MCF 10A (cell line): ENCODE measurements at regions not wholly inside any gene's neighbourhood (a gene's known extent, or its start where the extent isn't known, plus 50 kb on each side); places are given as distances from the start of the nearest gene placed in this dataset.

Source experiments
- BruUV-seq: library from RNA; stranded (reverse); fragments of 400-500 nt; replicated peaks from 2 replicates; lab custom pipeline; 2021; lab: Mats Ljungman, UMichigan
- CTCF ChIA-PET: fragments of 300-600 bp; sonication (Branson Sonifier 250); formaldehyde crosslinking; extraction: SDS; loops from one replicate; lab custom pipeline; 2021; ENCODE audit warnings: antibody characterized with exemption, inconsistent platforms; lab: Yijun Ruan, JAX
- POLR2A ChIA-PET: fragments of 300-600, 350-650 bp; sonication (Branson Sonifier 250); formaldehyde crosslinking; extraction: SDS; loops from one replicate; lab custom pipeline; 2020; ENCODE audit warnings: antibody characterized with exemption, inconsistent platforms; lab: Yijun Ruan, JAX
- DNase-seq: peaks from one replicate; pipeline ENCODE4 v3.0.0-alpha.2; 2018; ENCODE audit not compliant: unreplicated experiment
- H3K27ac Mint-ChIP-seq: one replicate; pipeline ENCODE4 v1.8.0; 2022; ENCODE audit warnings: mild to moderate bottlenecking, low read depth, mixed read lengths; ENCODE audit not compliant: unreplicated experiment
- H3K27me3 Mint-ChIP-seq: one replicate; pipeline ENCODE4 v1.8.0; 2022; ENCODE audit warnings: mixed read lengths; ENCODE audit not compliant: insufficient read depth, unreplicated experiment
- H3K36me3 Mint-ChIP-seq: one replicate; pipeline ENCODE4 v1.8.0; 2022; ENCODE audit warnings: mild to moderate bottlenecking, moderate library complexity, mixed read lengths; ENCODE audit not compliant: insufficient read depth, unreplicated experiment
- H3K4me1 Mint-ChIP-seq: one replicate; pipeline ENCODE4 v1.8.0; 2022; ENCODE audit warnings: mixed read lengths; ENCODE audit not compliant: insufficient read depth, unreplicated experiment
- H3K4me3 Mint-ChIP-seq: one replicate; pipeline ENCODE4 v1.8.0; 2022; ENCODE audit warnings: mild to moderate bottlenecking, moderate library complexity, mixed read lengths; ENCODE audit not compliant: unreplicated experiment
- H3K9me3 Mint-ChIP-seq: one replicate; pipeline ENCODE4 v1.8.0; 2022; ENCODE audit warnings: mixed read lengths; ENCODE audit not compliant: unreplicated experiment
- CTCF ChIP-seq: fragments of 200-600 bp; IDR thresholded peaks from one replicate; pipeline ENCODE4 v1.8.0; 2022; ENCODE audit warnings: antibody characterized with exemption, mild to moderate bottlenecking; ENCODE audit not compliant: unreplicated experiment
- intact Hi-C: fragments of 100-400 bp; cut with micrococcal nuclease; formaldehyde crosslinking; loops from 2 replicates; pipeline ENCODE4 v1.14.1; 2022

GRCh38 chr2:21451403-21451802, 327.6 kb downstream of the TDRD15 start:
- Mint-ChIP-seq H3K4me3 (no peak overlapping the region), H3K9me3 (no peaks in the 10 kb centered on the region), H3K36me3 (no peaks in the 10 kb centered on the region), H3K27me3 (peaks cover 10% of the 10 kb centered on the region), H3K4me1 (no peaks in the 10 kb centered on the region), H3K27ac (no peak overlapping the region)
- no TSS peak for BruUV-seq
- intact Hi-C loops = no loop called here
- no peak for DNase-seq
- CTCF ChIA-PET = no interaction called here
- POLR2A ChIA-PET = no interaction called here
- no peak for TF ChIP-seq CTCF

- no TSS peak for BruUV-seq
- Mint-ChIP-seq H3K4me3 (no peak overlapping the region), H3K9me3 (no peaks in the 10 kb centered on the region), H3K4me1 (no peaks in the 10 kb centered on the region), H3K36me3 (no peaks in the 10 kb centered on the region), H3K27me3 (peaks cover 10% of the 10 kb centered on the region), H3K27ac (no peak overlapping the region)
- no peak for TF ChIP-seq CTCF
- POLR2A ChIA-PET = no interaction called here
- intact Hi-C loops = no loop called here
- CTCF ChIA-PET = no interaction called here
- no peak for DNase-seq
These were observed 328.5 kb downstream of the TDRD15 start for GRCh38 chr2:21452263-21452662.

GRCh38 chr2:21452678-21453077, 328.9 kb downstream of the TDRD15 start:
- no peaks in the 10 kb centered on the region for H3K4me1 Mint-ChIP-seq
- ChIA-PET POLR2A (no interaction called here), CTCF (no interaction called here)
- H3K27ac Mint-ChIP-seq = no peak overlapping the region
- intact Hi-C loops = no loop called here
- no TSS peak for BruUV-seq
- no peak overlapping the region for H3K4me3 Mint-ChIP-seq
- peaks cover 10% of the 10 kb centered on the region for H3K27me3 Mint-ChIP-seq
- no peaks in the 10 kb centered on the region for H3K36me3 Mint-ChIP-seq
- TF ChIP-seq CTCF = no peak
- H3K9me3 Mint-ChIP-seq = no peaks in the 10 kb centered on the region
- DNase-seq = no peak

- peaks cover 10% of the 10 kb centered on the region for H3K27me3 Mint-ChIP-seq
- no peaks in the 10 kb centered on the region for H3K36me3 Mint-ChIP-seq
- intact Hi-C loops = no loop called here
- H3K27ac Mint-ChIP-seq = no peak overlapping the region
- no peak for DNase-seq
- POLR2A ChIA-PET = interaction anchor here (1.1 kb wide), 1 partner anchor 53 kb away, joined by 5 read pairs; no protein-coding TSS in a partner anchor
- no peak overlapping the region for H3K4me3 Mint-ChIP-seq
- no peak for TF ChIP-seq CTCF
- BruUV-seq = no TSS peak
- CTCF ChIA-PET = no interaction called here
- H3K9me3 Mint-ChIP-seq = no peaks in the 10 kb centered on the region
- no peaks in the 10 kb centered on the region for H3K4me1 Mint-ChIP-seq
These were observed 330.1 kb downstream of the TDRD15 start for GRCh38 chr2:21453723-21454450.
